ENCODE measurements at regions not wholly inside any gene's neighbourhood (a gene's known extent, or its start where the extent isn't known, plus 50 kb on each side); places are given as distances from the start of the nearest gene placed in this dataset.

DNA sequence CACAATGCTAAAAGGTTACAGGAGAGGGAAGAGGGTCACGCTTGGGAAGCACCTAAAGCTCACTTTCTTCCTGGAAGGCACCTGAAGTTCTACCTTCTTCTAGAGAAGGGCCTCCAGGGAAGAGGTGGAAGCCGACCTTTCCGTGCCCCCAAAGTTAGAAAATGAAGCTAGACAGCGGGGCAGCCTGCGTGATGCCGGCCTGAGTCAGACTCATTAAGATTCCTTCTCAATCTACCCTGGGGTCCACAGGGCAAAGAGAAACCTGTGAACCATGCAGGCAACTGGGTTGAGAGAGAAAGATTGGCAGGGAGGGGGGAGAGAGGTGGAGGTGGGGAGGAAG, 54.8 kb upstream of the CCDC167 start:
- no peak overlapping the region for H4K5ac ChIP-seq (ENCODE audit: insufficient read length, low read depth, low read length)
- no peaks in the 10 kb centered on the region for H3K23me2 ChIP-seq (ENCODE audit: insufficient read length, low read depth, low read length, poor library complexity, severe bottlenecking)
- H3K9ac ChIP-seq (ENCODE audit: extremely low read depth, insufficient read length, low read length): no peak overlapping the region
- no peaks in the 10 kb centered on the region for H3K79me2 ChIP-seq (ENCODE audit: insufficient read depth, low read length)
- no peak overlapping the region for H3K18ac ChIP-seq (ENCODE audit: insufficient read length, low read depth, low read length)
- no peak for DNase-seq
- H2BK20ac ChIP-seq (ENCODE audit: low read depth, low read length, poor library complexity, severe bottlenecking): no peak overlapping the region
- no peaks in the 10 kb centered on the region; the same call in 1 of the 2 replicates for H3K27me3 ChIP-seq (ENCODE audit: insufficient read depth, low read length)
- Mint-ChIP-seq H3K27ac (no peak overlapping the region), H3K36me3 (ENCODE audit: insufficient read depth in 1 of 3, low read depth in 3 of 3) (no peaks in the 10 kb centered on the region), H3K9me3 (no peaks in the 10 kb centered on the region), H3K4me1 (peaks cover 15 to 24% of the 10 kb centered on the region in 2 experiments), H3K27me3 (ENCODE audit: low read depth) (peaks cover 23% of the 10 kb centered on the region), H3K4me3 (no peak overlapping the region)
- no peaks in the 10 kb centered on the region for H3K9me3 ChIP-seq (ENCODE audit: control insufficient read depth, low read depth, low read length)
- no peak overlapping the region for H4K91ac ChIP-seq (ENCODE audit: insufficient read length, low read depth, low read length)
- H3K79me1 ChIP-seq (ENCODE audit: insufficient read depth, low read depth, low read length, poor library complexity, severe bottlenecking): no peaks in the 10 kb centered on the region
- no peak overlapping the region for H3K27ac ChIP-seq (ENCODE audit: insufficient read length, low read depth, low read length)
- no peaks in the 10 kb centered on the region for H4K20me1 ChIP-seq (ENCODE audit: control insufficient read depth, insufficient read depth, insufficient read length)
- no peak overlapping the region for H2BK12ac ChIP-seq (ENCODE audit: insufficient read length, low read depth, low read length)
- H3K23ac ChIP-seq (ENCODE audit: insufficient read length, low read depth, low read length): no peak overlapping the region
- H2BK120ac ChIP-seq (ENCODE audit: low read depth, low read length, poor library complexity, severe bottlenecking): no peak overlapping the region
- no peaks in the 10 kb centered on the region for H3K4me1 ChIP-seq (ENCODE audit: insufficient read depth, low read length)
- no peak overlapping the region for H2AK5ac ChIP-seq (ENCODE audit: insufficient read length, low read length)
- no peak overlapping the region for H3K14ac ChIP-seq (ENCODE audit: insufficient read depth, low read length)
- TF ChIP-seq, protein P1, sequence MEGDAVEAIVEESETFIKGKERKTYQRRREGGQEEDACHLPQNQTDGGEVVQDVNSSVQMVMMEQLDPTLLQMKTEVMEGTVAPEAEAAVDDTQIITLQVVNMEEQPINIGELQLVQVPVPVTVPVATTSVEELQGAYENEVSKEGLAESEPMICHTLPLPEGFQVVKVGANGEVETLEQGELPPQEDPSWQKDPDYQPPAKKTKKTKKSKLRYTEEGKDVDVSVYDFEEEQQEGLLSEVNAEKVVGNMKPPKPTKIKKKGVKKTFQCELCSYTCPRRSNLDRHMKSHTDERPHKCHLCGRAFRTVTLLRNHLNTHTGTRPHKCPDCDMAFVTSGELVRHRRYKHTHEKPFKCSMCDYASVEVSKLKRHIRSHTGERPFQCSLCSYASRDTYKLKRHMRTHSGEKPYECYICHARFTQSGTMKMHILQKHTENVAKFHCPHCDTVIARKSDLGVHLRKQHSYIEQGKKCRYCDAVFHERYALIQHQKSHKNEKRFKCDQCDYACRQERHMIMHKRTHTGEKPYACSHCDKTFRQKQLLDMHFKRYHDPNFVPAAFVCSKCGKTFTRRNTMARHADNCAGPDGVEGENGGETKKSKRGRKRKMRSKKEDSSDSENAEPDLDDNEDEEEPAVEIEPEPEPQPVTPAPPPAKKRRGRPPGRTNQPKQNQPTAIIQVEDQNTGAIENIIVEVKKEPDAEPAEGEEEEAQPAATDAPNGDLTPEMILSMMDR (conservative IDR thresholded peaks at IDR 0.05): no peak
- H4K8ac ChIP-seq (replicated peaks; ENCODE audit: insufficient read length, low read depth, low read length): no peak overlapping the region
- H3K4ac ChIP-seq (ENCODE audit: low read depth, low read length): no peak overlapping the region
- no peak overlapping the region for H2BK5ac ChIP-seq (ENCODE audit: insufficient read length, low read length)
- H3K4me2 ChIP-seq (ENCODE audit: insufficient read depth, insufficient read length, low read length): no peak overlapping the region
- no peak overlapping the region for H3T11ph ChIP-seq (ENCODE audit: low read length)
- H2AFZ ChIP-seq (ENCODE audit: low read length): no peak overlapping the region
- WGBS (ENCODE audit: extremely low coverage, insufficient read length, low lambda C conversion rate): no CpG with 5 or more reads among the region's 6 CpGs
- H3K56ac ChIP-seq (ENCODE audit: insufficient read length, low read depth, low read length): no peak overlapping the region
- no peak overlapping the region for H2BK15ac ChIP-seq (ENCODE audit: low read depth, low read length)

Data from H9 (cell line).